ENCODE measurements at regions not wholly inside any gene's neighbourhood (a gene's known extent, or its start where the extent isn't known, plus 50 kb on each side); places are given as distances from the start of the nearest gene placed in this dataset.

DNA sequence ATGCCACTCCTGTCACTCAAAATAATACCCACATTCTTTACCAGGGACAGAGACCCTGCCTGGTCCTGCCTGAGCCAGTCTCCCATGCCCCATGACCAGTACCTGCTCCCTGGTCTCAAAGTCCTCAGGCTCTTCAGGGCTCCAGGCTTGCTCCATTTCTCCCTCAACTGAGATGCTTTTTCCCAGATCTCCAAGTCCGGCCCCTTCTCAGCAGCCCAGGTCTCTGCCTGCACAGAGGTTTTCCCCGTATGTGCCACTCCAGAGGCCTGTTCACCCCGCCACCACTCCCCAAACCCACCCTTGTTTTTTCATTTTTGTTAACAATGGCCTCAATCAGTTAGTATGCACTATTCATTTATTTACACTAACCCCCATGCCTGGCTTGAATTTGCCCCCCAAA, 499.5 kb upstream of the MYT1L start:
- TF ChIP-seq YY1 (IDR thresholded peaks at IDR 0.05; ENCODE audit: insufficient read depth, insufficient read length) (no peak), ZNF274 (IDR thresholded peaks at IDR 0.05; ENCODE audit: low read depth, low read length) (no peak), SUZ12 (IDR thresholded peaks at IDR 0.05; ENCODE audit: extremely low read depth, insufficient read depth, insufficient read length) (no peak)

Measured in NT2/D1 (cell line).